ENCODE measurements at regions not wholly inside any gene's neighbourhood (a gene's known extent, or its start where the extent isn't known, plus 50 kb on each side); places are given as distances from the start of the nearest gene placed in this dataset.
"Not testable (repeated sequence)": the region's sequence is repeated elsewhere in the genome, so short reads cannot be mapped to it uniquely, and the experiment has no call there.

- DNase-seq (ENCODE audit: low read depth in 1 of 2, low spot score in 1 of 2), result no peak
These were observed 101.3 kb downstream of the AKAP11 start for GRCh38 chr13:42373048-42373812.

- DNase-seq (ENCODE audit: low read depth in 1 of 2, low spot score in 1 of 2), result no peak
These were observed 103.7 kb downstream of the AKAP11 start for GRCh38 chr13:42375663-42376062.

GRCh38 chr13:42377640-42378382, 105.9 kb downstream of the AKAP11 start:
- no peak for DNase-seq (ENCODE audit: low read depth in 1 of 2, low spot score in 1 of 2)

GRCh38 chr13:42378383-42378780, 106.4 kb downstream of the AKAP11 start:
- no peak for DNase-seq (ENCODE audit: low read depth in 1 of 2, low spot score in 1 of 2)

GRCh38 chr13:42379241-42379640, 107.3 kb downstream of the AKAP11 start:
- DNase-seq (ENCODE audit: low read depth in 1 of 2, low spot score in 1 of 2), result no peak

GRCh38 chr13:42380420-42381164, 108.6 kb downstream of the AKAP11 start:
- DNase-seq (ENCODE audit: low read depth in 1 of 2, low spot score in 1 of 2), result no peak

GRCh38 chr13:42381165-42381425, 109.1 kb downstream of the AKAP11 start:
- no peak for DNase-seq (ENCODE audit: low read depth in 1 of 2, low spot score in 1 of 2)

GRCh38 chr13:42381426-42381825, 109.5 kb downstream of the AKAP11 start:
- DNase-seq (ENCODE audit: low read depth in 1 of 2, low spot score in 1 of 2), result not testable (repeated sequence)

GRCh38 chr13:42383025-42383424, 111.1 kb downstream of the AKAP11 start:
- DNase-seq (ENCODE audit: low read depth in 1 of 2, low spot score in 1 of 2), result no peak

GRCh38 chr13:42384265-42384664, 112.3 kb downstream of the AKAP11 start:
- DNase-seq (ENCODE audit: low read depth in 1 of 2, low spot score in 1 of 2), result no peak

- no peak for DNase-seq (ENCODE audit: low read depth in 1 of 2, low spot score in 1 of 2)
These were observed 116.4 kb downstream of the AKAP11 start for GRCh38 chr13:42388326-42388725.

GRCh38 chr13:42389041-42389440, 117.1 kb downstream of the AKAP11 start:
- DNase-seq (ENCODE audit: low read depth in 1 of 2, low spot score in 1 of 2), result no peak

- no peak for DNase-seq (ENCODE audit: low read depth in 1 of 2, low spot score in 1 of 2)
These were observed 120.2 kb downstream of the AKAP11 start for GRCh38 chr13:42392180-42392579.

- DNase-seq (ENCODE audit: low read depth in 1 of 2, low spot score in 1 of 2), result no peak
These were observed 121.0 kb downstream of the AKAP11 start for GRCh38 chr13:42392716-42393572.

- DNase-seq (ENCODE audit: low read depth in 1 of 2, low spot score in 1 of 2), result no peak
These were observed 121.8 kb downstream of the AKAP11 start for GRCh38 chr13:42393573-42394360.

GRCh38 chr13:42394361-42394708, 122.4 kb downstream of the AKAP11 start:
- no peak for DNase-seq (ENCODE audit: low read depth in 1 of 2, low spot score in 1 of 2)

- no peak for DNase-seq (ENCODE audit: low read depth in 1 of 2, low spot score in 1 of 2)
These were observed 122.7 kb downstream of the AKAP11 start for GRCh38 chr13:42394711-42395085.

GRCh38 chr13:42395086-42395821, 123.3 kb downstream of the AKAP11 start:
- no peak for DNase-seq (ENCODE audit: low read depth in 1 of 2, low spot score in 1 of 2)

GRCh38 chr13:42396501-42396900, 124.5 kb downstream of the AKAP11 start:
- DNase-seq (ENCODE audit: low read depth in 1 of 2, low spot score in 1 of 2), result peak in 1 of 2 donors; percentile 31

Measured in stimulated activated CD4-positive, alpha-beta T cell treated with anti-CD3 and anti-CD28 coated beads, Interleukin-15, amount 100 ng/mL, for 1 hour (primary cell).